ENCODE measurements at regions not wholly inside any gene's neighbourhood (a gene's known extent, or its start where the extent isn't known, plus 50 kb on each side); places are given as distances from the start of the nearest gene placed in this dataset.

DNA sequence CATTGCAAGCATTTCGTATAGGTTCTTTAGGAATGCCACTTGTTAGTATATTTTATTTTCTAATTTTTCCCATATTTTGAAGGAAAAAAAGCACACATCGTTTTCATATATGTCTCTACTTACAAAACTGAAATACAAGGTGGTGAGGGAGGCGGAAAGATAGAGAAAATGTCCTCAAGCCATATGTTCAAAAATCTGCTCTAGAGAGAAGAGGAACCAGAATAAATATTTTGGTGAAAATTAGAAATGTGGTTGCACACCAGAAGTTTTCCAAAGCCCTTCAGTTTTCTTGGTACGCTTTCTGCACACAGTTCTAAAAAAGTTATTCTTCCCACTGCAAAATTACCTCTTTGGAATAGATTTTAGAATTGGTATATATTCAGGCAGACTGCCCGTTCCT lies 107.4 kb upstream of the RHOBTB1 start:
- H3K36me3 ChIP-seq (ENCODE audit: control insufficient read depth in 4 of 4, insufficient read depth in 3 of 4, low read depth in 1 of 4, low read length in 3 of 4), result no peaks in the 10 kb centered on the region
- H3K27ac ChIP-seq (ENCODE audit: low read depth in 1 of 2, low read length in 2 of 2), result no peak overlapping the region
- no peak overlapping the region for H3K9ac ChIP-seq (ENCODE audit: low read depth in 1 of 2, low read length in 2 of 2)
- H3K9me3 ChIP-seq (ENCODE audit: control insufficient read depth in 4 of 4, low read length in 3 of 4), result no peaks in the 10 kb centered on the region
- no peaks in the 10 kb centered on the region for H3K4me1 ChIP-seq (ENCODE audit: control insufficient read depth in 4 of 4, insufficient read depth in 4 of 4, low read length in 3 of 4)
- WGBS, result 90% methylated on average over 5 of the region's 5 CpGs
- H3K4me3 ChIP-seq (ENCODE audit: low read depth in 1 of 3, low read length in 3 of 3), result no peak overlapping the region
- no peak for TF ChIP-seq HNF4A (conservative IDR thresholded peaks at IDR 0.05)
- no peak for TF ChIP-seq FOXA1 (IDR thresholded peaks at IDR 0.05)
- TF ChIP-seq JUND (IDR thresholded peaks at IDR 0.05), result no peak
- TF ChIP-seq FOXA2 (IDR thresholded peaks at IDR 0.05), result no peak
- no peak for TF ChIP-seq ATF3 (IDR thresholded peaks at IDR 0.05)
- no peak for TF ChIP-seq SP1 (IDR thresholded peaks at IDR 0.05)
- no peak for TF ChIP-seq GABPA (IDR thresholded peaks at IDR 0.05 in 1 of 2, conservative IDR thresholded peaks at IDR 0.05 in 1 of 2)
- TF ChIP-seq YY1 (IDR thresholded peaks at IDR 0.05), result no peak
- no peak for TF ChIP-seq HNF4G (IDR thresholded peaks at IDR 0.05)
- no peak for TF ChIP-seq CTCF (IDR thresholded peaks at IDR 0.05; ENCODE audit: low read depth, low read length, missing input control)
- no peak for TF ChIP-seq NR2F2 (IDR thresholded peaks at IDR 0.05)
- no peak for TF ChIP-seq REST (IDR thresholded peaks at IDR 0.05)
- no peak for TF ChIP-seq TAF1 (conservative IDR thresholded peaks at IDR 0.05)
- no peak for TF ChIP-seq RXRA (IDR thresholded peaks at IDR 0.05)
- DNase-seq (ENCODE audit: low spot score), result no peak
- H3K27me3 ChIP-seq (ENCODE audit: control insufficient read depth in 4 of 4, insufficient read depth in 4 of 4, low read length in 3 of 4), result no peaks in the 10 kb centered on the region

DNA sequence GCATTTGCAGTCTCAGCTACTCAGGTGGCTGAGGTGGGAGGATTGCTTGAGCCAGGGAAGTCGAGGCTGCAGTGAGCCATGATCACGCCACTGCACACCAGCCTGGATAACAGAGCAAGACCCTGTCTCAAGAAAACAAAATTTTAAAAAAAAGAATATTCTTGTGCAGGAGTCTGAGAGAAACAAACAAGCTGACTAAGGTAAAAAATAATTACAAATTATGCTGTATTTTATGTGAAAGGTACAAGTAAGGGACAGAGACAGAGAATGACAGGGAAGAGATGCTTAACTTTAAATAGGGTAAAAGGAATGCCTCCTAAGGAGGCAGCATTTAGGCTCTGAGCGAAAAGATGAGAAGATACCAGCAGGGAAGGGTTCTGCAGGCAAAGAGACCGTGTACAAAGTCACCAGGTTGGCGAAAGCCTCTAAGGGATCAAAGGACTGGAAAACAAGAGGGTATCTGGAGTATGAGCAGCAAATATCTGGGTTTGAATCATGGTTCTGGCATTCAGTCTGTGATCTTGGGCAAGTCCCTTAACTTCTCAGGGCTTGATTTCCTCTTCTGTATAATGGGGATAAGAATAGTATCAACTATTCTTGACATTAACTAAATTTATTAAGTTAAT lies 106.2 kb upstream of the RHOBTB1 start:
- H3K27ac ChIP-seq (ENCODE audit: low read depth in 1 of 2, low read length in 2 of 2), result no peak overlapping the region
- H3K9me3 ChIP-seq (ENCODE audit: control insufficient read depth in 4 of 4, low read length in 3 of 4), result no peaks in the 10 kb centered on the region
- no peak overlapping the region for H3K4me3 ChIP-seq (ENCODE audit: low read depth in 1 of 3, low read length in 3 of 3)
- TF ChIP-seq EGR1 (IDR thresholded peaks at IDR 0.05; ENCODE audit: low read depth in 2 of 2) (no peak), SP1 (IDR thresholded peaks at IDR 0.05) (no peak), CTCF (IDR thresholded peaks at IDR 0.05; ENCODE audit: low read depth, low read length, missing input control) (no peak), GABPA (IDR thresholded peaks at IDR 0.05 in 1 of 2, conservative IDR thresholded peaks at IDR 0.05 in 1 of 2) (no peak), FOXA1 (IDR thresholded peaks at IDR 0.05) (no peak)
- H3K27me3 ChIP-seq (ENCODE audit: control insufficient read depth in 4 of 4, insufficient read depth in 4 of 4, low read length in 3 of 4), result no peaks in the 10 kb centered on the region
- H3K9ac ChIP-seq (ENCODE audit: low read depth in 1 of 2, low read length in 2 of 2), result no peak overlapping the region
- 86% methylated on average over 5 of the region's 5 CpGs for WGBS
- no peaks in the 10 kb centered on the region for H3K36me3 ChIP-seq (ENCODE audit: control insufficient read depth in 4 of 4, insufficient read depth in 3 of 4, low read depth in 1 of 4, low read length in 3 of 4)
- H3K4me1 ChIP-seq (ENCODE audit: control insufficient read depth in 4 of 4, insufficient read depth in 4 of 4, low read length in 3 of 4), result no peaks in the 10 kb centered on the region
- no peak for DNase-seq (ENCODE audit: low spot score)

Measured in liver (tissue), 8 donors.